ENCODE measurements at regions not wholly inside any gene's neighbourhood (a gene's known extent, or its start where the extent isn't known, plus 50 kb on each side); places are given as distances from the start of the nearest gene placed in this dataset.

DNA sequence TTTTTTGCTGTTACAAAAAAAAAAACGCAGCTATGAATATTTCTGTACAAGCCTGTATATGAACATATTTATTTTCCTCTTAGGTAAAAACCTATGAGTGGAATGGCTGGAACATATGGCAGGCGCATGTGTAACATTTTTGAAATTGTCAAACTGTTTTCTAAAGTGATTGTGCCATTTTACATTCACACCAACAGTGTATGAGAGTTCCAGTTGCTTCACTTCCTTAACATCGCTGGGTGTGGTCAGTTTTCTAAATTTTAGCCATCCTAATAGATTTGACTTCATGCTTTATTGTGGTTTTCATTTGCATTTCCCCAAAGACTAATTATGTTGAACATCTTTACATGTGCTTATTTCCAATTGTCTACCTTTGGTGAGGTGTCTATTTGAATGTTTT lies 306.8 kb downstream of the KCNRG start:
- Histone ChIP-seq H3K27me3 (ENCODE audit: control insufficient read depth, insufficient read depth, low read length) (no peaks in the 10 kb centered on the region), H3K9ac (ENCODE audit: low read depth, low read length) (no peak overlapping the region), H3K9me3 (ENCODE audit: control insufficient read depth, insufficient read depth, low read length) (no peaks in the 10 kb centered on the region), H3K4me3 (ENCODE audit: low read depth, low read length) (no peak overlapping the region), H3K36me3 (ENCODE audit: control insufficient read depth, insufficient read depth, low read length) (no peaks in the 10 kb centered on the region), H3K4me1 (ENCODE audit: control insufficient read depth, insufficient read depth, low read length) (peaks cover 2% of the 10 kb centered on the region)

DNA sequence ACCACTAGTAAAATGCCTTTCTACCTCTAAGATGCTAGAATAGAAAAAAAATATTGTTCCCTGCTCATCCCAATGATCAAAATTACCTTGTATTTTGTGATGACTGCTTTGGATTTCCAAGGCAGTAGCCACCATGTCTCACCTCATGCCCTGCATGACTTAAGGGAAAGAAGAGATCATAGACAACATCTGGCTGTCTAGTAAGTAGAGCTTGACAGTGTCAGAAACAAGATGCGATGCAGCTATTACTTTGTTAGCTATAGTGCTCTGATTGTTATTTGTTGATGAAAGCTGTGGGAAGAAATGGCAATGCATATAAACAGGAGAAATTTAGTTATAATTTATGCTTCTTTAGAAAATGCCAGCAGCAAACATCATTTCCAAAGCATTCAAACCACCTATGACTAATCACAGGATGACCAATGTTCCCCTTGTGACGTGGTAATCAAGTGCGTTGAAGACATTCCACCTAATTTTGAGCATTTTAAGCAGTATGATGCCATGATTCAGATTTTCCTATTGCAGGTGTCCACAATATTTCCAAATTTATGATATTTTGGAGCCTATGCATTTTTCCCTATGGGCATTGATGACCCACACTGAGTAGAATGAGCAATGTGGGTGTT lies 308.3 kb downstream of the KCNRG start:
- Histone ChIP-seq H3K9me3 (ENCODE audit: control insufficient read depth, insufficient read depth, low read length) (no peaks in the 10 kb centered on the region), H3K4me3 (ENCODE audit: low read depth, low read length) (no peak overlapping the region), H3K27me3 (ENCODE audit: control insufficient read depth, insufficient read depth, low read length) (no peaks in the 10 kb centered on the region), H3K9ac (ENCODE audit: low read depth, low read length) (no peak overlapping the region), H3K4me1 (ENCODE audit: control insufficient read depth, insufficient read depth, low read length) (peaks cover 2% of the 10 kb centered on the region), H3K36me3 (ENCODE audit: control insufficient read depth, insufficient read depth, low read length) (no peaks in the 10 kb centered on the region)

DNA sequence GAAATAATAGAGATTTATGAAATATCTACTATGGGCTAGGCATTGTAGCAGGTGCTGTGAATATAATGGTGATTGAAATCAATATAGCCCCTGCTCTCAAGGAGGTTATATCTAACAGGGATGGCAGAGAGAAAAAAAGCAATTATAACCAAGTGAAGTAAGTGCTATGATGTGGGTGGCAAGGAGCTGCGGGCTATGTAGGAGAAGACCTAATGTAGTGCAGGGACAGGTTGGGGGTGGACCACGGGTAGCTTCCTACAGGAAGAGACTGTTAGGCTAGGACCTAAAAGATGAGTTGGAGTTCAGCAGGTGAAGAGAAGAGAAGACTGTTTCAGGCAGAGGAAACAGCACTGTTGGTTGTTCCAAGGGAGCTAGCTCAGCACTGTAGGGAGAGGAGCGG lies 311.0 kb downstream of the KCNRG start:
- H3K4me3 ChIP-seq (ENCODE audit: low read depth, low read length) = no peak overlapping the region
- no peaks in the 10 kb centered on the region for H3K4me1 ChIP-seq (ENCODE audit: control insufficient read depth, insufficient read depth, low read length)
- H3K27me3 ChIP-seq (ENCODE audit: control insufficient read depth, insufficient read depth, low read length) = no peaks in the 10 kb centered on the region
- H3K36me3 ChIP-seq (ENCODE audit: control insufficient read depth, insufficient read depth, low read length) = no peaks in the 10 kb centered on the region
- H3K9ac ChIP-seq (ENCODE audit: low read depth, low read length) = no peak overlapping the region
- no peaks in the 10 kb centered on the region for H3K9me3 ChIP-seq (ENCODE audit: control insufficient read depth, insufficient read depth, low read length)

DNA sequence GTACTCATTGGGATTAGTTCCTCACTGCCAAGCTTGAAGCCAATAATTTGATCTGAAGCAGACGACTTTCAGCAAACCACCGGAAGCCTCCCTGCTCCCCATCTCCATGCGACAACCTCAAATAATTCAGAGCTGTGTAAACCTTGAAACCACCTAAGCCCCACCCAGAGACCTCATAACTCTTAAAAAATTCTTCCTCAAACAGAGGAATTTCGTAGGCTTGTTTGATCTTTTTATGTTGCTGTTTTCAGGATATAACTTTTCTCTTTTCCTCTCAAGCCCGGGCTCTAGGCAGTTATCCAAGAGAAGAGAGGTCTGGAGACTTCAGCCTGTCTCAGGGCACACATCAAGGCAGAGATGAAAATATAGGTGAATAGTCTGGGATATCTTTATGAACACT lies 311.6 kb downstream of the KCNRG start:
- Histone ChIP-seq H3K9me3 (ENCODE audit: control insufficient read depth, insufficient read depth, low read length) (no peaks in the 10 kb centered on the region), H3K36me3 (ENCODE audit: control insufficient read depth, insufficient read depth, low read length) (no peaks in the 10 kb centered on the region), H3K4me3 (ENCODE audit: low read depth, low read length) (no peak overlapping the region), H3K4me1 (ENCODE audit: control insufficient read depth, insufficient read depth, low read length) (no peaks in the 10 kb centered on the region), H3K27me3 (ENCODE audit: control insufficient read depth, insufficient read depth, low read length) (no peaks in the 10 kb centered on the region), H3K9ac (ENCODE audit: low read depth, low read length) (no peak overlapping the region)

DNA sequence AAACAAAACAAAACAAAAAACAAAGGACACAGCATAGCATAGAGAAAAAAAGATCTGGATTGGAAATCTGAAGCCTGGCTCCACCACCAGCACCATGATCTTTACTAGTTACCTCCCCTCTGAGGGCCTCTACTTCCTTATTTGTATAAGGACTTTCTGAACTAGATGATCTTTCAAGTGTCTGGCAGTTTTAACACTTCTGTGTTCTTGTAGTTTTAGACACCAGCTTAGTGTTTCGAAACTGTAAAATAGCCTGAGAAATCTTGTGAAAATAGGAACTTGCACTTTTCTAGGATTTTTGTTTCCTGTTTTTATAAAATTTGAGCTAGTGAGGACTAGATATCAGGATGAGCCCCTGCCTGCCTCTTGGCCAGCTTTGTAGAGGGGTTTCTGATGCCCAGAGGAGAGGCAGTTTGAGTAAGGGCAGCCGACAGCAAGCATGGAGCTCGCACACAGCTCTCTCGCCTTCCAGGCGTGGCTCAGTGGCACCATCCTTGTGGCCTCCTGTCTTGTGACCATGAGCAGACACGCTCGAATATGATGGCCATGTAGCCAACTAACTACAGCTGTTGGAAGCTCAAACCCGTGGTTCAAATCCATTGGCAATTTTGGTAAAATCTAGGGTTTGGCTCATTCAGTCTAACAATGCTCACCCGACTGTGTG lies 319.0 kb downstream of the KCNRG start:
- Histone ChIP-seq H3K27me3 (ENCODE audit: control insufficient read depth, insufficient read depth, low read length) (no peaks in the 10 kb centered on the region), H3K4me3 (ENCODE audit: low read depth, low read length) (no peak overlapping the region), H3K4me1 (ENCODE audit: control insufficient read depth, insufficient read depth, low read length) (no peaks in the 10 kb centered on the region), H3K36me3 (ENCODE audit: control insufficient read depth, insufficient read depth, low read length) (no peaks in the 10 kb centered on the region), H3K9me3 (ENCODE audit: control insufficient read depth, insufficient read depth, low read length) (no peaks in the 10 kb centered on the region), H3K9ac (ENCODE audit: low read depth, low read length) (no peak overlapping the region)

DNA sequence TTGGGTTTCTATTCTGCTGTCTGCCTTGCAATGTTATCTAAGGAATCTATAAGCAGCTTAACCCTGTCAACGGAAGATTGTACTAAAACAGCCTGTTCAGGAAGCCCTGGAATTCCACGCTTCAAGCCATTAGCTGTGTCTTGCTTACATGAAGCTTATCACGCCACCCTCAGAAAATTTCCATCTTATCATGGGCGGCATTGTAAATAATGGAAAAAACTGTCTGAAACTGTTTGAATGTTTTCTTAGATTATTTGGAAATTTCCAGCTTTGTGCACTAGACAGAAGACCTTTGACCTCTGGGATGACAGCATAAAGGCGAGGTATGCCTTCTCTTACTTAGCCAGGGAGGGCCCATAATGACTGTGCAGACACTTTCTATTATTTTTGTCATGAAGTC lies 319.7 kb downstream of the KCNRG start:
- Histone ChIP-seq H3K9me3 (ENCODE audit: control insufficient read depth, insufficient read depth, low read length) (no peaks in the 10 kb centered on the region), H3K27me3 (ENCODE audit: control insufficient read depth, insufficient read depth, low read length) (no peaks in the 10 kb centered on the region), H3K4me1 (ENCODE audit: control insufficient read depth, insufficient read depth, low read length) (peaks cover 5% of the 10 kb centered on the region), H3K9ac (ENCODE audit: low read depth, low read length) (no peak overlapping the region), H3K36me3 (ENCODE audit: control insufficient read depth, insufficient read depth, low read length) (no peaks in the 10 kb centered on the region), H3K4me3 (ENCODE audit: low read depth, low read length) (no peak overlapping the region)

DNA sequence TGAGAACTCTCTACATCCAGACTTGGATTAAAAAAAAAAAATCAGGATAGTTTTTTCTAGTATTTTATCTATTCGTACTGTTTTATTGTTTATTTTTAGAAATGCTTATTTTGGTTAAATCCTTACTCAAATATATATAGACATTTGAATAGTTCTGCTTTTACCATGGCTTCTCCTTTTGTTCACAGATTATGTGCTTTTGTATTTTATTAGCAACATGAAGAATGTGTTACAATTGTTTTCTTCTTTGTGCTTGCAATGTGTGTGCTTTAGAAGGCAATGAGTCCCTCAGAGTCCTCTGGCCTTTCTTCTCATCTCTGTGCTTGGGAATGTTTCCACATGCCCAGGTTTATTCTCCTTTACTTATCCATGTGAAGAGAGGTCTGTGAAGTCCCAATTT lies 324.0 kb downstream of the KCNRG start:
- Histone ChIP-seq H3K4me1 (ENCODE audit: control insufficient read depth, insufficient read depth, low read length) (peaks cover 12% of the 10 kb centered on the region), H3K4me3 (ENCODE audit: low read depth, low read length) (no peak overlapping the region), H3K27me3 (ENCODE audit: control insufficient read depth, insufficient read depth, low read length) (no peaks in the 10 kb centered on the region)

DNA sequence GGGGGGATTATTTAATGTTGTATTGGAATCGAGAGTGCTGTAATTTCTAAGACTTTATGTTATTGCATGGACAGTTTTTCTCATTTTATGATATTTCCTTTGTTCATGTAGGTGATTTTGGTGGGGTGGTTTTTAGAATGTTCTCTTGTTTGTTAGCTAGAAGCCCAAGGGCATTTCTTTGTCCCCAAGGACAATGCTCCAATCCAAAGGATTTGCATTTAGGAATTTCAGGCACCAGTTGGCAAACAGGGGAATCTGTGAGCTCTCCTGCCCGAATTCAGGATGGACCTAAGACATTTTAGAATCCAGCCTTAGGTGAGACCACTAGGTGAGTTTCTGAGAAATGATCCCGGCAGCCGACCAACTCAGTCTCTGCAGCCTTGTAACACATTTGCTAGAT lies 324.9 kb downstream of the KCNRG start:
- Histone ChIP-seq H3K4me1 (ENCODE audit: control insufficient read depth, insufficient read depth, low read length) (peaks cover 12% of the 10 kb centered on the region), H3K9ac (ENCODE audit: low read depth, low read length) (no peak overlapping the region), H3K27me3 (ENCODE audit: control insufficient read depth, insufficient read depth, low read length) (no peaks in the 10 kb centered on the region), H3K9me3 (ENCODE audit: control insufficient read depth, insufficient read depth, low read length) (no peaks in the 10 kb centered on the region), H3K36me3 (ENCODE audit: control insufficient read depth, insufficient read depth, low read length) (no peaks in the 10 kb centered on the region), H3K4me3 (ENCODE audit: low read depth, low read length) (no peak overlapping the region)

More for the DNA sequence above, 324.0 kb downstream of the KCNRG start:
- Histone ChIP-seq H3K36me3 (ENCODE audit: control insufficient read depth, insufficient read depth, low read length) (no peaks in the 10 kb centered on the region), H3K9me3 (ENCODE audit: control insufficient read depth, insufficient read depth, low read length) (no peaks in the 10 kb centered on the region), H3K9ac (ENCODE audit: low read depth, low read length) (no peak overlapping the region)

DNA sequence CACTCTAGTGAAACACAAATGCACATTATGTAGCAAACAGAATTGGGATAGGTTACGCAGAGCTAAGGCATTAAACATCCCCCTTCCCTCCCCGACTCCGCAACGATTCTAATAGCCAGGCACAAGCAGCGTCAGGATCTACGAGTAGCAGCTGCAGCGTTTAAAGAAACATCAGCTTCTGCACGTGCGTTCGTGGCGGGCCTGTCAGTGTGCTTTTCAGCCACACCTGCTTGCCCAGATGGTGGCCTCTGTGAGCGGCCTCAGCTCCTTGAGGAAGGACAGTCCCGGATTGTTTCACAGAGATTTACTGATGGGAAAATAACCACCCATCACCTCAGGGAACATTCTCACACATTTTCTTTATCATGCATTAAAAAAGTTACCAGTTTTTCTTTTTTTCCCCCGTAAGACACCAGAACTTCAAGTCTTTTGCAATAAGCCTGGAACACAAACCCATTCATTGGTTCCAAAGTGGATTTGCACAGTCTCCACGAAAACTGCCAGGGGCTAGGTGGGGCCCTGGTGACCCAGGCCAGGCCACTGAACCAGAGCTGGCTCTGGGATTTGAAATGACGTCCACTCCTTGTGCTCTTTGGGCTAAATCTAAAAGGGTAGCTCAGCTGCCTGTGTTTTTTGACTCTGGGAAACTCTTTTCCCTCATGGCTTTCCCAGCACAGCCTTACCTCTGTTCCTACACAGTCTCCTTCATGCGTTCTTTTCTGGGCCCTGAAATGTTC lies 325.5 kb downstream of the KCNRG start:
- H3K27me3 ChIP-seq (ENCODE audit: control insufficient read depth, insufficient read depth, low read length) = no peaks in the 10 kb centered on the region
- H3K4me1 ChIP-seq (ENCODE audit: control insufficient read depth, insufficient read depth, low read length) = peaks cover 12% of the 10 kb centered on the region
- H3K36me3 ChIP-seq (ENCODE audit: control insufficient read depth, insufficient read depth, low read length) = no peaks in the 10 kb centered on the region
- no peak overlapping the region for H3K4me3 ChIP-seq (ENCODE audit: low read depth, low read length)
- H3K9ac ChIP-seq (ENCODE audit: low read depth, low read length) = no peak overlapping the region
- H3K9me3 ChIP-seq (ENCODE audit: control insufficient read depth, insufficient read depth, low read length) = no peaks in the 10 kb centered on the region

DNA sequence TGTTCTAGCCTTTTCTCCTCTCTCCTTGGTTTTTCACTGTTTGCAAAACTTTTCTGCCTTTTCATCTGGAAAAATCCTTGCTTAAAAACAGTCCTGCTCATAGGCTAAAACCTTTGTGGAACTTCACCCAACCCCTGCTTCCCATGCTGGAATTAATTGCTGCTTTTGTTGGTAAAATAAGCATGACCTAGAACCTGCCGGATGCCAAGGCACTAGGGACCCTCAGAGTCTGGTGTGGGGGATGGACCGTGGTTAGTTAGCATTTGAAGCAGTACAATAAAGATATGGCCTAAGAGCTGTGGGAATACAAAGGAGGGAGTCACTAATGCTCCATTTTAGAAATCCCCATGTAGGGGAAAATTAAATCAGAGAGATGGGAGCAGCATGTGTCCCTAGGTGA lies 326.3 kb downstream of the KCNRG start:
- no peaks in the 10 kb centered on the region for H3K27me3 ChIP-seq (ENCODE audit: control insufficient read depth, insufficient read depth, low read length)
- H3K4me1 ChIP-seq (ENCODE audit: control insufficient read depth, insufficient read depth, low read length) = peaks cover 12% of the 10 kb centered on the region
- no peak overlapping the region for H3K9ac ChIP-seq (ENCODE audit: low read depth, low read length)
- H3K4me3 ChIP-seq (ENCODE audit: low read depth, low read length) = no peak overlapping the region
- no peaks in the 10 kb centered on the region for H3K36me3 ChIP-seq (ENCODE audit: control insufficient read depth, insufficient read depth, low read length)
- H3K9me3 ChIP-seq (ENCODE audit: control insufficient read depth, insufficient read depth, low read length) = no peaks in the 10 kb centered on the region

DNA sequence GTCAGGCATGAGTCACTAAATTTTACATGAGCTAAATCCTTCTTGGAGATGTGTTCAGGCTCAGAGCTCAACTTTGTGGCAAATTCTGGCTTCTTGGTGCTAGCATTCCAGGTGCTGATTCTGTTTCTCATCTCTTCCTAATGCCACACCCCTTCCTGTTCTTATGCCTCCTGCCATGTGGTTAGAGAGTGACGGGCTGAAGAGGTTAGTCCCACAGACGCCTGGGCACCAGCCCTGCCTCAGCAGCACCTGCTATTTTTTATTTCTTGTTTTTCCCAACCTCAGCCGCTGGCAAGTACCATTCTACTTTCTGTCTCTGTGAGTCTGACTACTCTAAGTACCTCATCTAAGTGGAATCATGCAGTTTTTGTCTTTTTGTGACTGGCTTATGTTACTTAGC lies 329.5 kb downstream of the KCNRG start:
- H3K4me3 ChIP-seq (ENCODE audit: low read depth, low read length) = no peak overlapping the region
- no peak overlapping the region for H3K9ac ChIP-seq (ENCODE audit: low read depth, low read length)
- H3K9me3 ChIP-seq (ENCODE audit: control insufficient read depth, insufficient read depth, low read length) = no peaks in the 10 kb centered on the region

DNA sequence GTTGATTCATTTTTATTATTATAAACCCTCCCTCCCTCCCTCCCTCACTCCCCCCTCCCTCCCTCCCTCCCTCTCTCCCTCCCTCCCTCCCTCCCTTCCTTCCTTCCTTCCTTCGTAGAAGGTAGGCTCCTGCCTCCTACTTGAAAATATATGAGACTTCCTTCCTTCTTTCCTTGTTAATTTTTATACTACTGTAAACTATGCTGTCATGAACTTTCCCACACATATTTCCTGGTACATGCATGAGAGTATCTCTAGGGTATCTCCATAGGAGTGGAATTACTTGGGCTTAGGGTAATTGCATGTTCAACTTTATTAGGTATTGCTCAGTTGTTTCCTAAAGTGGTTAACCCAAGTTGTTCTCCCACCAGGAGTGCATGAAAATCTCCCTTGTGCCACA lies 330.6 kb downstream of the KCNRG start:
- Histone ChIP-seq H3K9ac (ENCODE audit: low read depth, low read length) (no peak overlapping the region), H3K27me3 (ENCODE audit: control insufficient read depth, insufficient read depth, low read length) (peaks cover 2% of the 10 kb centered on the region), H3K4me3 (ENCODE audit: low read depth, low read length) (no peak overlapping the region), H3K9me3 (ENCODE audit: control insufficient read depth, insufficient read depth, low read length) (no peaks in the 10 kb centered on the region), H3K4me1 (ENCODE audit: control insufficient read depth, insufficient read depth, low read length) (no peaks in the 10 kb centered on the region), H3K36me3 (ENCODE audit: control insufficient read depth, insufficient read depth, low read length) (no peaks in the 10 kb centered on the region)

More for the DNA sequence above, 329.5 kb downstream of the KCNRG start:
- Histone ChIP-seq H3K36me3 (ENCODE audit: control insufficient read depth, insufficient read depth, low read length) (no peaks in the 10 kb centered on the region), H3K4me1 (ENCODE audit: control insufficient read depth, insufficient read depth, low read length) (peaks cover 9% of the 10 kb centered on the region), H3K27me3 (ENCODE audit: control insufficient read depth, insufficient read depth, low read length) (peaks cover 2% of the 10 kb centered on the region)

All from iPS-15b (cell line).